ENCODE measurements at regions not wholly inside any gene's neighbourhood (a gene's known extent, or its start where the extent isn't known, plus 50 kb on each side); places are given as distances from the start of the nearest gene placed in this dataset.

GRCh38 chr18:14978962-14979535, 231.1 kb downstream of the ANKRD30B start:
- TF ChIP-seq CTCF (IDR thresholded peaks at IDR 0.05): peak in 4 of 6 experiments; percentile 33 to 53 (median 48)
- no peak for TF ChIP-seq POLR2A (IDR thresholded peaks at IDR 0.05)

Data from Peyer's patch (tissue), 4 donors.